ENCODE measurements at regions not wholly inside any gene's neighbourhood (a gene's known extent, or its start where the extent isn't known, plus 50 kb on each side); places are given as distances from the start of the nearest gene placed in this dataset.

GRCh38 chr21:31580866-31581276, 78.6 kb upstream of the SOD1 start:
- intact Hi-C loops (cut with micrococcal nuclease) (loop anchor here (1.0 to 2.0 kb wide), 5 partner anchors 23 to 483 kb away; no protein-coding TSS in a partner anchor), dilution Hi-C loops (cut with MboI; ENCODE audit: extremely low pct_ligation_motif_present, low sequenced_read_pairs) (no loop called here)
- H3K27ac ChIP-seq (ENCODE audit: insufficient read depth, low read depth, low read length): no peak overlapping the region
- ChIA-PET POLR2A (no interaction called here), CTCF (interaction anchor here (0.5 to 6.4 kb wide), 22 partner anchors 9 to 483 kb away, joined by 3 to 93 read pairs (median 7); no protein-coding TSS in a partner anchor)
- H3K9me1 ChIP-seq (replicated peaks; ENCODE audit: control insufficient read depth, extremely low read depth, insufficient read depth, low read length): no peaks in the 10 kb centered on the region
- no TSS peak for BruUV-seq (replicated peaks)
- FAIRE-seq (peak; percentile 98), DNase-seq (ENCODE audit: low read depth, low spot score) (peak; percentile 60)
- no peak overlapping the region for H3K9ac ChIP-seq (replicated peaks; ENCODE audit: extremely low read depth, insufficient read depth, low read length)
- no peaks in the 10 kb centered on the region for H3K79me2 ChIP-seq (ENCODE audit: control insufficient read depth, insufficient read depth, low read length)
- no peaks in the 10 kb centered on the region for H4K20me1 ChIP-seq (replicated peaks; ENCODE audit: control insufficient read depth, extremely low read depth, insufficient read depth, low read length)
- H3K4me2 ChIP-seq (ENCODE audit: insufficient read depth, low read length): no peak overlapping the region
- H2AFZ ChIP-seq (ENCODE audit: low read depth, low read length): no peak overlapping the region
- peaks cover 11% of the 10 kb centered on the region for H3K4me1 ChIP-seq (ENCODE audit: control insufficient read depth, extremely low read depth, insufficient read depth, low read length)
- H3K4me3 ChIP-seq (replicated peaks in 1 of 3; ENCODE audit: insufficient read depth in 1 of 3, low read depth in 1 of 3, low read length in 3 of 3): no peak overlapping the region
- H3K36me3 ChIP-seq (ENCODE audit: control insufficient read depth in 2 of 2, extremely low read depth in 1 of 2, insufficient read depth in 2 of 2, low read length in 2 of 2): no peaks in the 10 kb centered on the region
- H3K9me3 ChIP-seq (replicated peaks; ENCODE audit: control insufficient read depth, insufficient read depth, low read length): no peaks in the 10 kb centered on the region
- H3K27me3 ChIP-seq (ENCODE audit: control insufficient read depth in 2 of 2, insufficient read depth in 2 of 2, low read length in 2 of 2): no peaks in the 10 kb centered on the region
- TF ChIP-seq MYC (IDR thresholded peaks at IDR 0.05; ENCODE audit: low read depth, low read length) (no peak), POLR2AphosphoS5 (IDR thresholded peaks at IDR 0.05; ENCODE audit: insufficient read depth, low read depth, low read length) (no peak)
- TF ChIP-seq, protein P1, sequence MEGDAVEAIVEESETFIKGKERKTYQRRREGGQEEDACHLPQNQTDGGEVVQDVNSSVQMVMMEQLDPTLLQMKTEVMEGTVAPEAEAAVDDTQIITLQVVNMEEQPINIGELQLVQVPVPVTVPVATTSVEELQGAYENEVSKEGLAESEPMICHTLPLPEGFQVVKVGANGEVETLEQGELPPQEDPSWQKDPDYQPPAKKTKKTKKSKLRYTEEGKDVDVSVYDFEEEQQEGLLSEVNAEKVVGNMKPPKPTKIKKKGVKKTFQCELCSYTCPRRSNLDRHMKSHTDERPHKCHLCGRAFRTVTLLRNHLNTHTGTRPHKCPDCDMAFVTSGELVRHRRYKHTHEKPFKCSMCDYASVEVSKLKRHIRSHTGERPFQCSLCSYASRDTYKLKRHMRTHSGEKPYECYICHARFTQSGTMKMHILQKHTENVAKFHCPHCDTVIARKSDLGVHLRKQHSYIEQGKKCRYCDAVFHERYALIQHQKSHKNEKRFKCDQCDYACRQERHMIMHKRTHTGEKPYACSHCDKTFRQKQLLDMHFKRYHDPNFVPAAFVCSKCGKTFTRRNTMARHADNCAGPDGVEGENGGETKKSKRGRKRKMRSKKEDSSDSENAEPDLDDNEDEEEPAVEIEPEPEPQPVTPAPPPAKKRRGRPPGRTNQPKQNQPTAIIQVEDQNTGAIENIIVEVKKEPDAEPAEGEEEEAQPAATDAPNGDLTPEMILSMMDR (IDR thresholded peaks at IDR 0.05; ENCODE audit: extremely low read depth in 1 of 2, insufficient read depth in 1 of 2, low read depth in 1 of 2, low read length in 2 of 2): peak; percentile 66 to 78
- TF ChIP-seq, protein P2, sequence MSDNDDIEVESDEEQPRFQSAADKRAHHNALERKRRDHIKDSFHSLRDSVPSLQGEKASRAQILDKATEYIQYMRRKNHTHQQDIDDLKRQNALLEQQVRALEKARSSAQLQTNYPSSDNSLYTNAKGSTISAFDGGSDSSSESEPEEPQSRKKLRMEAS (IDR thresholded peaks at IDR 0.05; ENCODE audit: insufficient read depth, insufficient read length): no peak

DNA sequence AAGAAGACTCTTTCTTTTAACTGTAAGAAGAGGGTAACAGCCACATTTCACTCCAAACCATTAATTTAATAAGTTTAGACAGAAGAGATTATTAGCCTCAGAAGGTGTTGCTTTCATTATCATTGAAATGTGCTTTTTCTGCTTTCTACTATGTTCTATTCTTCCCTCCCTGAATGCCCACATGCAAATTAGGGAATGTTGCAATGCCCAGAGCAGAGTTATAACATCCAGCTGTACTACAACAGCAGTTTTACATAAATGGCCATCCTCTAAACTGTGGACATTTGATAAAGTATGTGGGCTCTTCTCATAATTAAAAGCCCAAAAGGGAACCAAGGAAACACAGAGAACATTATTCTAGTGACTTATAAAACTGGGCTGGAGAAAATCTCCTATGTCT, 82.2 kb upstream of the SOD1 start:
- Histone ChIP-seq H3K27ac (ENCODE audit: insufficient read depth, low read depth, low read length) (no peak overlapping the region), H2AFZ (ENCODE audit: low read depth, low read length) (no peak overlapping the region), H4K20me1 (replicated peaks; ENCODE audit: control insufficient read depth, extremely low read depth, insufficient read depth, low read length) (no peaks in the 10 kb centered on the region), H3K79me2 (ENCODE audit: control insufficient read depth, insufficient read depth, low read length) (no peaks in the 10 kb centered on the region), H3K4me1 (ENCODE audit: control insufficient read depth, extremely low read depth, insufficient read depth, low read length) (peaks cover 5% of the 10 kb centered on the region), H3K27me3 (ENCODE audit: control insufficient read depth in 2 of 2, insufficient read depth in 2 of 2, low read length in 2 of 2) (no peaks in the 10 kb centered on the region), H3K9ac (replicated peaks; ENCODE audit: extremely low read depth, insufficient read depth, low read length) (no peak overlapping the region), H3K9me3 (replicated peaks; ENCODE audit: control insufficient read depth, insufficient read depth, low read length) (no peaks in the 10 kb centered on the region), H3K4me2 (ENCODE audit: insufficient read depth, low read length) (no peak overlapping the region), H3K4me3 (replicated peaks in 1 of 3; ENCODE audit: insufficient read depth in 1 of 3, low read depth in 1 of 3, low read length in 3 of 3) (no peak overlapping the region), H3K9me1 (replicated peaks; ENCODE audit: control insufficient read depth, extremely low read depth, insufficient read depth, low read length) (no peaks in the 10 kb centered on the region), H3K36me3 (ENCODE audit: control insufficient read depth in 2 of 2, extremely low read depth in 1 of 2, insufficient read depth in 2 of 2, low read length in 2 of 2) (no peaks in the 10 kb centered on the region)
- dilution Hi-C loops (cut with MboI; ENCODE audit: extremely low pct_ligation_motif_present, low sequenced_read_pairs) (no loop called here), intact Hi-C loops (cut with micrococcal nuclease) (no loop called here)
- TF ChIP-seq POLR2A (IDR thresholded peaks at IDR 0.05; ENCODE audit: low read depth, low read length) (no peak), GATA2 (IDR thresholded peaks at IDR 0.05; ENCODE audit: insufficient read depth, insufficient read length, low read depth, low read length) (no peak), FOS (IDR thresholded peaks at IDR 0.05; ENCODE audit: borderline replicate concordance, insufficient read depth, low read length) (no peak), JUN (IDR thresholded peaks at IDR 0.05; ENCODE audit: borderline replicate concordance, insufficient read depth, insufficient read length, low read depth) (no peak), MYC (IDR thresholded peaks at IDR 0.05; ENCODE audit: low read depth, low read length) (no peak), EZH2 (IDR thresholded peaks at IDR 0.05; ENCODE audit: borderline replicate concordance, low read depth, low read length, severe bottlenecking) (no peak), POLR2AphosphoS5 (IDR thresholded peaks at IDR 0.05; ENCODE audit: insufficient read depth, low read depth, low read length) (no peak)
- TF ChIP-seq, protein P2 (IDR thresholded peaks at IDR 0.05; ENCODE audit: insufficient read depth, insufficient read length): no peak
- TF ChIP-seq, protein P1 (IDR thresholded peaks at IDR 0.05; ENCODE audit: extremely low read depth in 1 of 2, insufficient read depth in 1 of 2, low read depth in 1 of 2, low read length in 2 of 2): no peak
- no peak for DNase-seq (ENCODE audit: low read depth, low spot score)
- POLR2A ChIA-PET: no interaction called here
- CTCF ChIA-PET: interaction anchor here (1.0 kb wide), 1 partner anchor 379 kb away, joined by 3 read pairs; no protein-coding TSS in a partner anchor
- no peak for FAIRE-seq
- BruUV-seq (replicated peaks): no TSS peak
